ENCODE measurements at regions not wholly inside any gene's neighbourhood (a gene's known extent, or its start where the extent isn't known, plus 50 kb on each side); places are given as distances from the start of the nearest gene placed in this dataset.
"Not testable (repeated sequence)": the region's sequence is repeated elsewhere in the genome, so short reads cannot be mapped to it uniquely, and the experiment has no call there.

- DNase-seq = no peak
Observed at GRCh38 chr4:105059337-105059736, 87.3 kb upstream of the TET2 start.

GRCh38 chr4:105060628-105061027 lies 86.0 kb upstream of the TET2 start:
- DNase-seq = no peak

GRCh38 chr4:105061136-105061696 lies 85.5 kb upstream of the TET2 start:
- DNase-seq = no peak

- no peak for DNase-seq
Observed at GRCh38 chr4:105061731-105062130, 84.9 kb upstream of the TET2 start.

GRCh38 chr4:105066401-105066800 lies 80.3 kb upstream of the TET2 start:
- DNase-seq = no peak

- DNase-seq = no peak
Observed at GRCh38 chr4:105067431-105067830, 79.2 kb upstream of the TET2 start.

- DNase-seq = no peak
Observed at GRCh38 chr4:105067946-105068345, 78.7 kb upstream of the TET2 start.

- DNase-seq = no peak
Observed at GRCh38 chr4:105068516-105068915, 78.2 kb upstream of the TET2 start.

GRCh38 chr4:105072095-105072494 lies 74.6 kb upstream of the TET2 start:
- DNase-seq = not testable (repeated sequence)

- no peak for DNase-seq
Observed at GRCh38 chr4:105074097-105074496, 72.6 kb upstream of the TET2 start.

- no peak for DNase-seq
Observed at GRCh38 chr4:105075045-105075444, 71.6 kb upstream of the TET2 start.

GRCh38 chr4:105088110-105088879 lies 58.4 kb upstream of the TET2 start:
- peak; percentile 26 for DNase-seq

- peak; percentile 12 for DNase-seq
Observed at GRCh38 chr4:105092356-105092755, 54.3 kb upstream of the TET2 start.

- no peak for DNase-seq
Observed at GRCh38 chr4:105092768-105093167, 53.9 kb upstream of the TET2 start.

- DNase-seq = no peak
Observed at GRCh38 chr4:105093975-105094374, 52.7 kb upstream of the TET2 start.
